ENCODE measurements at regions not wholly inside any gene's neighbourhood (a gene's known extent, or its start where the extent isn't known, plus 50 kb on each side); places are given as distances from the start of the nearest gene placed in this dataset.

- no peaks in the 10 kb centered on the region for H4K20me1 ChIP-seq (ENCODE audit: low read depth, low read length)
- no peaks in the 10 kb centered on the region for H3K27me3 ChIP-seq (ENCODE audit: low read length)
- no peaks in the 10 kb centered on the region for H3K9me2 ChIP-seq (replicated peaks; ENCODE audit: insufficient read depth, low read length)
- TF ChIP-seq EZH2phosphoT487 (conservative IDR thresholded peaks at IDR 0.05; ENCODE audit: low read length): no peak
- no peak for TF ChIP-seq CTCF (IDR thresholded peaks at IDR 0.05; ENCODE audit: insufficient read depth, low read length, poor library complexity, severe bottlenecking)
- no peaks in the 10 kb centered on the region for H3F3A ChIP-seq (ENCODE audit: insufficient read depth)
- no peak overlapping the region for H3K9ac ChIP-seq (ENCODE audit: low read length)
- no peak overlapping the region for H3K4me2 ChIP-seq (ENCODE audit: low read depth, low read length, poor library complexity, severe bottlenecking)
- H3K27ac ChIP-seq (ENCODE audit: low read depth, low read length): no peak overlapping the region
- no peaks in the 10 kb centered on the region for H3K79me2 ChIP-seq (ENCODE audit: insufficient read depth, low read length)
- no peak overlapping the region for H3K4me3 ChIP-seq (ENCODE audit: insufficient read depth, low read length, poor library complexity, severe bottlenecking)
- no peaks in the 10 kb centered on the region for H3K9me3 ChIP-seq (ENCODE audit: insufficient read depth, low read length)
- H3K36me3 ChIP-seq (ENCODE audit: low read length): no peaks in the 10 kb centered on the region
- H2AFZ ChIP-seq (ENCODE audit: low read depth, low read length, severe bottlenecking): no peak overlapping the region
These were observed 785.6 kb downstream of the REEP3 start for GRCh38 chr10:64306729-64307327.

GRCh38 chr10:64312876-64313275, 791.7 kb downstream of the REEP3 start:
- Histone ChIP-seq H2AFZ (ENCODE audit: low read depth, low read length, severe bottlenecking) (no peak overlapping the region), H3K27me3 (ENCODE audit: low read length) (no peaks in the 10 kb centered on the region), H3K36me3 (ENCODE audit: low read length) (no peaks in the 10 kb centered on the region), H3K4me2 (ENCODE audit: low read depth, low read length, poor library complexity, severe bottlenecking) (no peak overlapping the region), H3K9me3 (ENCODE audit: insufficient read depth, low read length) (no peaks in the 10 kb centered on the region), H3K27ac (ENCODE audit: low read depth, low read length) (no peak overlapping the region), H4K20me1 (ENCODE audit: low read depth, low read length) (no peaks in the 10 kb centered on the region), H3F3A (ENCODE audit: insufficient read depth) (no peaks in the 10 kb centered on the region), H3K79me2 (ENCODE audit: insufficient read depth, low read length) (no peaks in the 10 kb centered on the region), H3K4me3 (ENCODE audit: insufficient read depth, low read length, poor library complexity, severe bottlenecking) (no peak overlapping the region), H3K9ac (ENCODE audit: low read length) (no peak overlapping the region), H3K9me2 (replicated peaks; ENCODE audit: insufficient read depth, low read length) (no peaks in the 10 kb centered on the region)
- TF ChIP-seq CTCF (IDR thresholded peaks at IDR 0.05; ENCODE audit: insufficient read depth, low read length, poor library complexity, severe bottlenecking): no peak
- TF ChIP-seq EZH2phosphoT487 (conservative IDR thresholded peaks at IDR 0.05; ENCODE audit: low read length): no peak

GRCh38 chr10:64313967-64314366, 792.8 kb downstream of the REEP3 start:
- Histone ChIP-seq H3K4me3 (ENCODE audit: insufficient read depth, low read length, poor library complexity, severe bottlenecking) (no peak overlapping the region), H2AFZ (ENCODE audit: low read depth, low read length, severe bottlenecking) (no peak overlapping the region), H4K20me1 (ENCODE audit: low read depth, low read length) (no peaks in the 10 kb centered on the region), H3K9ac (ENCODE audit: low read length) (no peak overlapping the region), H3K9me3 (ENCODE audit: insufficient read depth, low read length) (no peaks in the 10 kb centered on the region), H3K27me3 (ENCODE audit: low read length) (no peaks in the 10 kb centered on the region), H3K79me2 (ENCODE audit: insufficient read depth, low read length) (no peaks in the 10 kb centered on the region), H3K9me2 (replicated peaks; ENCODE audit: insufficient read depth, low read length) (no peaks in the 10 kb centered on the region), H3K4me2 (ENCODE audit: low read depth, low read length, poor library complexity, severe bottlenecking) (no peak overlapping the region), H3K36me3 (ENCODE audit: low read length) (no peaks in the 10 kb centered on the region), H3K27ac (ENCODE audit: low read depth, low read length) (no peak overlapping the region), H3F3A (ENCODE audit: insufficient read depth) (no peaks in the 10 kb centered on the region)
- no peak for TF ChIP-seq CTCF (IDR thresholded peaks at IDR 0.05; ENCODE audit: insufficient read depth, low read length, poor library complexity, severe bottlenecking)
- TF ChIP-seq EZH2phosphoT487 (conservative IDR thresholded peaks at IDR 0.05; ENCODE audit: low read length): no peak
